ENCODE measurements at regions not wholly inside any gene's neighbourhood (a gene's known extent, or its start where the extent isn't known, plus 50 kb on each side); places are given as distances from the start of the nearest gene placed in this dataset.

- Histone ChIP-seq H3K9me3 (no peaks in the 10 kb centered on the region), H3K36me3 (no peaks in the 10 kb centered on the region), H3K4me3 (replicated peaks in 1 of 3) (no peak overlapping the region), H3K27ac (no peak overlapping the region), H3K27me3 (peaks cover 7% of the 10 kb centered on the region), H3K4me1 (peaks cover 5 to 14% of the 10 kb centered on the region in 2 donors)
- no peak for DNase-seq
- TF ChIP-seq POLR2A (IDR thresholded peaks at IDR 0.05) (no peak), CTCF (IDR thresholded peaks at IDR 0.05) (no peak)
- 35 to 36% methylated on average over 6 of the region's 6 CpGs for WGBS, 2 donors
- intact Hi-C loops (cut with DNase I), result loop anchor here (10.0 kb wide), 1 partner anchor 110 kb away; no protein-coding TSS in a partner anchor
These were observed 168.4 kb upstream of the CACNA1E start for GRCh38 chr1:181314959-181315358.

DNA sequence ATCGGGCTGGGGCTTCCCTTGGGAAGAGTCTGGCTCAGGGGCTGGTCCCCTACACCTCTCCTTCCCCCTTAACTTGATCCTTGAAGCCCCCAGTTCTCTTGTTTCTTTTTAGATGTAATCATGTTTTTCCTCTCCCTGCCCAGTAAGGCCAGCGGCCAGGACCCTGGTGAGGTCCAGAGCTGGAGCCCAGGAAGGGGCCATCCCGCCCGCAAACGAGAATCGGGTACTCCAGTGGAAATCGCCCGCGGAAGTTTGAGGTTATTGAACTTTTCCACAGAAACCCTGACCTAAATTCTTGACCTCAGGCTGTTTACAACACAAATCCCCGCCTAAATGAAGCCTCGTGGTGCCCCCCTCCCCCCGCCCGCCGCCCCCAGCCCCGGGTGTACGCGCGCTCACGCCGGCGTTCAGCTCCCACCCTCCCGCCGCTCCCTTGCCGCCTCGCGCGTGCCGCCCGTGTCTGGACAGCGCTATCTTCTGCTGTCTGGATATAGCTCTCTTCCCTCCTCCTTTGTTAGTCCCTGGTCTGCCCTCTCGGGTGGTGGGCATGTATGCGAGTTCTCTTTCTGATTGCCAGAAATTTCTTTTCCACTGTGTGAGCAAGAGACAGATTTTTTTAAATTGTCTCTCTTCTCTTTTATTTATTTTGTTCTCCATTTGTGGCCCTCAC, 165.9 kb upstream of the CACNA1E start:
- no peaks in the 10 kb centered on the region for H3K9me3 ChIP-seq
- peak in 1 of 2 donors; percentile 12 for DNase-seq
- H3K27me3 ChIP-seq, result peaks cover 7% of the 10 kb centered on the region
- H3K4me1 ChIP-seq, result peaks cover 5 to 14% of the 10 kb centered on the region in 2 donors
- no peak for TF ChIP-seq CTCF (IDR thresholded peaks at IDR 0.05)
- no peak for TF ChIP-seq POLR2A (IDR thresholded peaks at IDR 0.05)
- H3K36me3 ChIP-seq, result no peaks in the 10 kb centered on the region
- 4 to 7% methylated on average over 20 to 30 of the region's 32 CpGs for WGBS, 2 donors
- no peak overlapping the region for H3K27ac ChIP-seq
- no peak overlapping the region for H3K4me3 ChIP-seq (replicated peaks in 1 of 3)
- intact Hi-C loops (cut with DNase I), result loop anchor here (10.0 kb wide), 1 partner anchor 107 kb away; no protein-coding TSS in a partner anchor

GRCh38 chr1:181318022-181318857, 165.1 kb upstream of the CACNA1E start:
- Histone ChIP-seq H3K27me3 (peaks cover 7% of the 10 kb centered on the region), H3K9me3 (no peaks in the 10 kb centered on the region), H3K4me1 (peaks cover 5 to 14% of the 10 kb centered on the region in 2 donors), H3K4me3 (replicated peaks in 1 of 3) (no peak overlapping the region), H3K36me3 (no peaks in the 10 kb centered on the region), H3K27ac (no peak overlapping the region)
- intact Hi-C loops (cut with DNase I), result loop anchor here (10.0 kb wide), 1 partner anchor 107 kb away; no protein-coding TSS in a partner anchor
- TF ChIP-seq POLR2A (IDR thresholded peaks at IDR 0.05), result no peak
- no peak for TF ChIP-seq CTCF (IDR thresholded peaks at IDR 0.05)
- 1 to 2% methylated on average over 32 to 39 of the region's 59 CpGs for WGBS, 2 donors
- DNase-seq, result peak in 1 of 2 donors; percentile 3

DNA sequence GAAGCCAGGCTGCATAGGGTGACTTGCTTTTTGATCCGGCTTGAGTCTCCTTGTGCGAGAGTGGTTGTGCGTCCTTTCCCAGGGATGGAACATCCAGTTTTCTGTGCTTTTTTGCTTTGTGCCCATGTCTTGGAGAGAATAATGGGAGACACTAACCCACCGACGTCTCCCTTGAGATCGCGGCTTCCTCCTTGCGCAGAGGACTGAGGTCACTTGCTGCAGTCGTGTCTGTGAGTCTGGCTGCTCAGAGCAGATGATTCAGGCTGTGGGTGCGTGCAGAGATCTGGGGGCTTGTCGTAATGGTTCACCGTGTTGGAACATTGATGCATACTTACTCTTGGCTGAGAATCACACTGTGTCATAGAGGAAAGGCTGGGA, 164.5 kb upstream of the CACNA1E start:
- Histone ChIP-seq H3K27ac (no peak overlapping the region), H3K27me3 (peaks cover 7% of the 10 kb centered on the region), H3K9me3 (no peaks in the 10 kb centered on the region), H3K4me1 (peaks cover 5 to 14% of the 10 kb centered on the region in 2 donors), H3K36me3 (no peaks in the 10 kb centered on the region), H3K4me3 (replicated peaks in 1 of 3) (no peak overlapping the region)
- TF ChIP-seq CTCF (IDR thresholded peaks at IDR 0.05) (no peak), POLR2A (IDR thresholded peaks at IDR 0.05) (no peak)
- no peak for DNase-seq
- intact Hi-C loops (cut with DNase I), result loop anchor here (10.0 kb wide), 1 partner anchor 106 kb away; no protein-coding TSS in a partner anchor
- 8 to 11% methylated on average over 12 of the region's 12 CpGs for WGBS, 2 donors

All from thyroid gland (tissue), 4 donors.